SK-N-SH (cell line): ENCODE measurements at regions not wholly inside any gene's neighbourhood (a gene's known extent, or its start where the extent isn't known, plus 50 kb on each side); places are given as distances from the start of the nearest gene placed in this dataset.

Source experiments
- CTCF ChIA-PET: fragments of 300-600, 350-600 bp; formaldehyde crosslinking; extraction: SDS; loops from one replicate; lab custom pipeline; 2021; lab: Yijun Ruan, JAX
- POLR2A ChIA-PET: fragments of 350-600 bp; sonication (Branson Sonifier 250); formaldehyde crosslinking; extraction: SDS; loops from one replicate; lab custom pipeline; 2020; ENCODE audit warnings: antibody characterized with exemption, inconsistent platforms; lab: Yijun Ruan, JAX
- DNase-seq: peaks from one replicate; pipeline ENCODE4 v3.0.0; 2012
- H2AFZ ChIP-seq: fragments of 200-600 bp; sonication (generic); 2 replicates; pipeline ENCODE4 v1.8.1; 2016; ENCODE audit warnings: antibody characterized with exemption, mild to moderate bottlenecking, low read depth
- H3F3A ChIP-seq: fragments of 200-600 bp; sonication (generic); replicated peaks from 2 replicates; pipeline ENCODE3; 2016; ENCODE audit warnings: antibody characterized with exemption, mild to moderate bottlenecking; ENCODE audit not compliant: insufficient read depth
- H3K27ac ChIP-seq, 2 experiments: fragments of 200-500 bp in 1 of 2; fragments of 200-600 bp in 1 of 2; sonication (Bioruptor generic) in 1 of 2; sonication (generic), shearing (Covaris generic) in 1 of 2; 2 replicates each; pipeline versions ENCODE4 v1.5.1 to v1.6.1; 2014 to 2016; ENCODE audit warnings: low read depth in 2 of 2, inconsistent platforms in 1 of 2, low read length in 1 of 2, mild to moderate bottlenecking in 1 of 2, mixed read lengths in 1 of 2
- H3K27me3 ChIP-seq: fragments of 200-600 bp; sonication (generic), shearing (Covaris generic); 2 replicates; pipeline ENCODE4 v1.6.1; 2016; ENCODE audit warnings: mixed run types; ENCODE audit not compliant: insufficient read depth
- H3K36me3 ChIP-seq, 2 experiments: fragments of 200-500 bp in 1 of 2; fragments of 200-600 bp in 1 of 2; sonication (Bioruptor generic) in 1 of 2; sonication (generic) in 1 of 2; replicated peaks in 1 of 2; 2 replicates each; pipeline versions ENCODE3 to v1.5.1; 2014 to 2016; ENCODE audit warnings: low read length in 1 of 2, mild to moderate bottlenecking in 1 of 2; ENCODE audit not compliant: insufficient read depth in 2 of 2, control insufficient read depth in 1 of 2
- H3K4me1 ChIP-seq, 2 experiments: fragments of 200-500 bp in 1 of 2; fragments of 200-600 bp in 1 of 2; sonication (Bioruptor generic) in 1 of 2; sonication (generic), shearing (Covaris generic) in 1 of 2; 2 replicates each; pipeline versions ENCODE4 v1.5.1 to v1.6.1; 2014 to 2016; ENCODE audit warnings: low read depth in 1 of 2, low read length in 1 of 2, mixed run types in 1 of 2; ENCODE audit not compliant: insufficient read depth in 2 of 2, control insufficient read depth in 1 of 2
- H3K4me2 ChIP-seq: fragments of 200-600 bp; sonication (generic), shearing (Covaris generic); 2 replicates; pipeline ENCODE4 v1.6.1; 2017; ENCODE audit warnings: mixed run types
- H3K4me3 ChIP-seq, 2 experiments: fragments of 200-500 bp in 1 of 2; fragments of 200-600 bp in 1 of 2; sonication (Bioruptor generic) in 1 of 2; sonication (generic), shearing (Covaris generic) in 1 of 2; 2 replicates each; pipeline versions ENCODE4 v1.5.1 to v1.8.1; 2014 to 2016; ENCODE audit warnings: low read depth in 2 of 2, inconsistent platforms in 1 of 2, low read length in 1 of 2, mild to moderate bottlenecking in 1 of 2, mixed read lengths in 1 of 2, moderate library complexity in 1 of 2
- H3K79me2 ChIP-seq: fragments of 200-600 bp; sonication (generic); 2 replicates; pipeline ENCODE4 v1.8.1; 2017; ENCODE audit warnings: mild to moderate bottlenecking; ENCODE audit not compliant: insufficient read depth
- H3K9ac ChIP-seq: fragments of 200-600 bp; sonication (generic); 2 replicates; pipeline ENCODE4 v1.6.1; 2017; ENCODE audit warnings: mixed run types
- H3K9me2 ChIP-seq: fragments of 200-600 bp; sonication (generic); 2 replicates; pipeline ENCODE4 v1.6.1; 2017; ENCODE audit warnings: mixed run types
- H3K9me3 ChIP-seq: fragments of 200-600 bp; sonication (generic); 2 replicates; pipeline ENCODE4 v1.6.1; 2017; ENCODE audit warnings: mixed run types, mild to moderate bottlenecking, moderate library complexity
- H4K20me1 ChIP-seq: fragments of 200-600 bp; sonication (generic); 2 replicates; pipeline ENCODE4 v1.6.1; 2017; ENCODE audit warnings: mild to moderate bottlenecking, mixed run types; ENCODE audit not compliant: insufficient read depth
- CHD2 ChIP-seq: fragments of 150-350 bp; IDR thresholded peaks from 2 replicates; pipeline ENCODE4 v1.6.1; 2018; ENCODE audit warnings: low read length; ENCODE audit not compliant: partially characterized antibody
- ELF1 ChIP-seq: IDR thresholded peaks from 2 replicates; pipeline ENCODE4 v1.4.0; 2012
- EZH2phosphoT487 ChIP-seq: fragments of 200-600 bp; sonication (generic); IDR thresholded peaks from 2 replicates; pipeline ENCODE4 v1.6.1; 2017; ENCODE audit warnings: low read depth, mixed run types, mild to moderate bottlenecking, antibody characterized with exemption, moderate library complexity, borderline replicate concordance
- FOSL2 ChIP-seq: IDR thresholded peaks from 2 replicates; pipeline ENCODE4 v1.4.0; 2012; ENCODE audit warnings: low read depth, mild to moderate bottlenecking, moderate library complexity, borderline replicate concordance
- FOXM1 ChIP-seq: IDR thresholded peaks from 2 replicates; pipeline ENCODE4 v1.4.0; 2012; ENCODE audit warnings: low read depth, mild to moderate bottlenecking
- GABPA ChIP-seq: IDR thresholded peaks from 2 replicates; pipeline ENCODE4 v1.4.0; 2012; ENCODE audit warnings: low read depth, mild to moderate bottlenecking
- GATA2 ChIP-seq: sonication (generic); formaldehyde crosslinking; IDR thresholded peaks from 2 replicates; pipeline ENCODE4 v1.5.0; 2020; ENCODE audit warnings: mild to moderate bottlenecking, missing genetic modification reagents
- JUND ChIP-seq: IDR thresholded peaks from 2 replicates; pipeline ENCODE4 v1.4.0; 2012
- MXI1 ChIP-seq: IDR thresholded peaks from 2 replicates; pipeline ENCODE4 v1.6.1; 2012; ENCODE audit warnings: mild to moderate bottlenecking, low read depth, low read length, improper control_type of control experiment
- NFIC ChIP-seq: IDR thresholded peaks from 2 replicates; pipeline ENCODE4 v1.4.0; 2012; ENCODE audit warnings: borderline replicate concordance
- NRF1 ChIP-seq: IDR thresholded peaks from 2 replicates; pipeline ENCODE4 v1.6.1; 2012; ENCODE audit warnings: low read depth, mild to moderate bottlenecking, low read length
- POLR2AphosphoS5 ChIP-seq: IDR thresholded peaks from 2 replicates; pipeline ENCODE4 v1.6.1; 2012; ENCODE audit warnings: low read depth, low read length
- RFX5 ChIP-seq: IDR thresholded peaks from 2 replicates; pipeline ENCODE4 v1.6.1; 2012; ENCODE audit warnings: mild to moderate bottlenecking, improper control_type of control experiment, low read length
- SMC3 ChIP-seq: IDR thresholded peaks from 2 replicates; pipeline ENCODE4 v1.6.1; 2012; ENCODE audit warnings: low read depth, low read length, improper control_type of control experiment
- TEAD4 ChIP-seq: IDR thresholded peaks from 2 replicates; pipeline ENCODE4 v1.4.0; 2012; ENCODE audit warnings: mild to moderate bottlenecking, borderline replicate concordance; ENCODE audit not compliant: insufficient read depth
- ZBTB33 ChIP-seq: IDR thresholded peaks from 2 replicates; pipeline ENCODE4 v1.4.0; 2012; ENCODE audit warnings: low read depth, borderline replicate concordance
- WGBS: methylation state at CpG from one replicate; pipeline ENCODE4 v1.1.6; 2017; ENCODE audit warnings: low lambda C conversion rate; 5-methylcytosine and 5-hydroxymethylcytosine counted together
- TF ChIP-seq, protein P1 (sequence below): fragments of 150-350 bp; IDR thresholded peaks from 2 replicates; pipeline ENCODE4 v1.6.1; 2016; ENCODE audit warnings: mild to moderate bottlenecking, low read depth, low read length
- TF ChIP-seq, protein P2 (sequence below): IDR thresholded peaks from 2 replicates; pipeline ENCODE4; 2012

DNA sequence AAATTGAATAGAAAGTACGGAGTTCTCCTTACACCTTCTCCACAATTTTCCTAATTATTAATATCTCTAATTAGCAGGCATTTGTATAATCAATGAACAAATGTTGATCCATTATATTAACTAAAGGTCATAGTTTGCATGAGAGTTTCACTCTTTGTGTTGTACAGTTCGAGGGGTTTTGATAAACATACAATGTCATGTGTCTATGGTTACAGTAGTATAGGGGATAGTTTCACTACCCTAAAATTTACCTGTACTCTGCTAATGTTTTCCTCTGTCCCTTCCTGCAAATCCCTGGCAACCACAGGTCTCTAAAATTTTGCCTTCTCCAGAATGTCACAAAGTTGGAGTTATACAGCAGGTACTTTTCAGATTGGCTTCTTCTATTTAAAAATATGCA, 1199.8 kb upstream of the GJE1 start:
- Histone ChIP-seq H3K9ac (no peak overlapping the region), H4K20me1 (no peaks in the 10 kb centered on the region), H3K9me2 (no peaks in the 10 kb centered on the region), H2AFZ (no peak overlapping the region), H3K36me3 (no peaks in the 10 kb centered on the region), H3F3A (no peaks in the 10 kb centered on the region), H3K27ac (no peak overlapping the region), H3K4me3 (no peak overlapping the region), H3K4me1 (no peaks in the 10 kb centered on the region), H3K9me3 (no peaks in the 10 kb centered on the region), H3K4me2 (no peak overlapping the region)
- ChIA-PET CTCF (no interaction called here), POLR2A (no interaction called here)
- no peak for DNase-seq
- 27% methylated on average over 2 of the region's 2 CpGs for WGBS
- TF ChIP-seq GABPA (no peak), NRF1 (no peak), FOSL2 (no peak), SMC3 (no peak), NFIC (no peak), EZH2phosphoT487 (no peak), RFX5 (no peak), POLR2AphosphoS5 (no peak), CHD2 (no peak), ZBTB33 (no peak), FOXM1 (no peak), MXI1 (no peak), ELF1 (no peak), GATA2 (CRISPR knock-in tag) (no peak), JUND (no peak), TEAD4 (no peak)
- TF ChIP-seq, protein P1, sequence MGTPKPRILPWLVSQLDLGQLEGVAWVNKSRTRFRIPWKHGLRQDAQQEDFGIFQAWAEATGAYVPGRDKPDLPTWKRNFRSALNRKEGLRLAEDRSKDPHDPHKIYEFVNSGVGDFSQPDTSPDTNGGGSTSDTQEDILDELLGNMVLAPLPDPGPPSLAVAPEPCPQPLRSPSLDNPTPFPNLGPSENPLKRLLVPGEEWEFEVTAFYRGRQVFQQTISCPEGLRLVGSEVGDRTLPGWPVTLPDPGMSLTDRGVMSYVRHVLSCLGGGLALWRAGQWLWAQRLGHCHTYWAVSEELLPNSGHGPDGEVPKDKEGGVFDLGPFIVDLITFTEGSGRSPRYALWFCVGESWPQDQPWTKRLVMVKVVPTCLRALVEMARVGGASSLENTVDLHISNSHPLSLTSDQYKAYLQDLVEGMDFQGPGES: no peak
- TF ChIP-seq, protein P2, sequence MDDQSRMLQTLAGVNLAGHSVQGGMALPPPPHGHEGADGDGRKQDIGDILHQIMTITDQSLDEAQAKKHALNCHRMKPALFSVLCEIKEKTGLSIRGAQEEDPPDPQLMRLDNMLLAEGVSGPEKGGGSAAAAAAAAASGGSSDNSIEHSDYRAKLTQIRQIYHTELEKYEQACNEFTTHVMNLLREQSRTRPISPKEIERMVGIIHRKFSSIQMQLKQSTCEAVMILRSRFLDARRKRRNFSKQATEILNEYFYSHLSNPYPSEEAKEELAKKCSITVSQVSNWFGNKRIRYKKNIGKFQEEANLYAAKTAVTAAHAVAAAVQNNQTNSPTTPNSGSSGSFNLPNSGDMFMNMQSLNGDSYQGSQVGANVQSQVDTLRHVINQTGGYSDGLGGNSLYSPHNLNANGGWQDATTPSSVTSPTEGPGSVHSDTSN: no peak
- TF ChIP-seq, all 33 proteins: peak for 0
- Histone ChIP-seq H3K27me3 (no peaks in the 10 kb centered on the region), H3K79me2 (no peaks in the 10 kb centered on the region)
